ENCODE measurements at regions not wholly inside any gene's neighbourhood (a gene's known extent, or its start where the extent isn't known, plus 50 kb on each side); places are given as distances from the start of the nearest gene placed in this dataset.

GRCh38 chr5:113969901-113970300, 392.0 kb upstream of the KCNN2 start:
- TF ChIP-seq CTCF (IDR thresholded peaks at IDR 0.05) (no peak), TCF7L2 (IDR thresholded peaks at IDR 0.05; ENCODE audit: low read depth, low read length) (no peak)

All from Panc1 (cell line).